ENCODE measurements at regions not wholly inside any gene's neighbourhood (a gene's known extent, or its start where the extent isn't known, plus 50 kb on each side); places are given as distances from the start of the nearest gene placed in this dataset.

- TF ChIP-seq POLR2A (IDR thresholded peaks at IDR 0.05; ENCODE audit: low read depth, low read length) (no peak), CTCF (conservative IDR thresholded peaks at IDR 0.05; ENCODE audit: low read depth, low read length) (no peak), MAZ (IDR thresholded peaks at IDR 0.05; ENCODE audit: borderline replicate concordance, low read depth, low read length) (no peak), MAFK (IDR thresholded peaks at IDR 0.05; ENCODE audit: low read depth, low read length) (no peak), RAD21 (IDR thresholded peaks at IDR 0.05; ENCODE audit: low read length) (no peak), BHLHE40 (IDR thresholded peaks at IDR 0.05; ENCODE audit: low read depth, low read length) (no peak), FOS (IDR thresholded peaks at IDR 0.05; ENCODE audit: low read depth, low read length) (no peak), RCOR1 (IDR thresholded peaks at IDR 0.05; ENCODE audit: insufficient replicate concordance, low read length) (no peak), CHD1 (IDR thresholded peaks at IDR 0.05; ENCODE audit: low read depth, low read length) (no peak), RFX5 (IDR thresholded peaks at IDR 0.05; ENCODE audit: low read depth, low read length) (no peak), NFE2L2 (IDR thresholded peaks at IDR 0.05; ENCODE audit: low read depth, low read length) (no peak), SMC3 (IDR thresholded peaks at IDR 0.05; ENCODE audit: low read depth, low read length) (no peak)
Measured at GRCh38 chr6:17220040-17220910, 60.9 kb upstream of the RBM24 start.
